ENCODE measurements at regions not wholly inside any gene's neighbourhood (a gene's known extent, or its start where the extent isn't known, plus 50 kb on each side); places are given as distances from the start of the nearest gene placed in this dataset.

- no peak for TF ChIP-seq CTCF (IDR thresholded peaks at IDR 0.05; ENCODE audit: low read depth, low read length, missing input control)
- TF ChIP-seq MAX (IDR thresholded peaks at IDR 0.05): no peak
- TF ChIP-seq TAF1 (conservative IDR thresholded peaks at IDR 0.05): no peak
- no peak for TF ChIP-seq REST (IDR thresholded peaks at IDR 0.05)
- TF ChIP-seq GABPA (IDR thresholded peaks at IDR 0.05 in 1 of 2, conservative IDR thresholded peaks at IDR 0.05 in 1 of 2): no peak
- no peak for TF ChIP-seq RXRA (IDR thresholded peaks at IDR 0.05)
- TF ChIP-seq YY1 (IDR thresholded peaks at IDR 0.05): no peak
- no peak for TF ChIP-seq ATF3 (IDR thresholded peaks at IDR 0.05)
- TF ChIP-seq JUND (IDR thresholded peaks at IDR 0.05): no peak
Observed at GRCh38 chr12:42953021-42953420, 363.5 kb upstream of the PRICKLE1 start.

Measured in liver (tissue), 3 donors.